Suprapubic skin (tissue), 4 donors: ENCODE measurements at regions not wholly inside any gene's neighbourhood (a gene's known extent, or its start where the extent isn't known, plus 50 kb on each side); places are given as distances from the start of the nearest gene placed in this dataset.

Experiments
- DNase-seq, 2 donors: peaks; one replicate each; pipeline ENCODE4 v3.0.0-alpha.2; 2019; ENCODE audit warnings: low spot score in 2 of 2
- H3K27ac ChIP-seq: fragments of 200-600 bp; sonication (generic); one replicate; pipeline ENCODE4 v1.5.1; 2019
- H3K27me3 ChIP-seq: fragments of 200-600 bp; sonication (generic); one replicate; pipeline ENCODE4 v1.5.1; 2019
- H3K36me3 ChIP-seq: fragments of 200-600 bp; sonication (generic); one replicate; pipeline ENCODE4 v1.5.1; 2019
- H3K4me1 ChIP-seq: fragments of 200-600 bp; sonication (generic); one replicate; pipeline ENCODE4 v1.5.1; 2019
- H3K4me3 ChIP-seq: fragments of 200-600 bp; sonication (generic); one replicate; pipeline ENCODE4 v1.5.1; 2019; ENCODE audit warnings: mild to moderate bottlenecking
- H3K9me3 ChIP-seq: fragments of 200-600 bp; sonication (generic); one replicate; pipeline ENCODE4 v1.5.1; 2019
- CTCF ChIP-seq, 2 donors: fragments of 200-600 bp in 1 of 2; fragments of 450-650 bp in 1 of 2; sonication (generic) in 1 of 2; IDR thresholded peaks; one replicate each; pipeline ENCODE4 v1.5.1; 2016 to 2019; ENCODE audit warnings: antibody characterized with exemption in 2 of 2, mild to moderate bottlenecking in 1 of 2, moderate library complexity in 1 of 2
- EP300 ChIP-seq: sonication (generic); formaldehyde crosslinking; IDR thresholded peaks from one replicate; pipeline ENCODE4 v1.6.1; 2017; ENCODE audit warnings: antibody characterized with exemption
- POLR2A ChIP-seq, 2 donors: fragments of 450-650 bp; IDR thresholded peaks; one replicate each; pipeline ENCODE4 v1.6.1; 2017; ENCODE audit warnings: antibody characterized with exemption in 2 of 2, mild to moderate bottlenecking in 2 of 2, moderate library complexity in 2 of 2
- POLR2AphosphoS5 ChIP-seq, 3 donors: sonication (generic); formaldehyde crosslinking; IDR thresholded peaks; one replicate each; pipeline ENCODE4 v1.6.1; 2017; ENCODE audit warnings: antibody characterized with exemption in 3 of 3
- WGBS: methylation state at CpG from one replicate; pipeline ENCODE4 v1.1.5; 2018; 5-methylcytosine and 5-hydroxymethylcytosine counted together

- no peaks in the 10 kb centered on the region for H3K27me3 ChIP-seq
- no peak for DNase-seq
- no peak overlapping the region for H3K4me3 ChIP-seq
These were observed 451.5 kb upstream of the SPTLC3 start for GRCh38 chr20:12557224-12557623.

GRCh38 chr20:12564979-12565378, 443.8 kb upstream of the SPTLC3 start:
- H3K9me3 ChIP-seq = peaks cover 7% of the 10 kb centered on the region
- H3K4me1 ChIP-seq = no peaks in the 10 kb centered on the region
- H3K27me3 ChIP-seq = no peaks in the 10 kb centered on the region
- TF ChIP-seq EP300 (no peak), POLR2A (IDR thresholded peaks at IDR 0.05) (no peak), POLR2AphosphoS5 (IDR thresholded peaks at IDR 0.05) (no peak), CTCF (IDR thresholded peaks at IDR 0.05) (no peak)
- DNase-seq = no peak
- H3K4me3 ChIP-seq = no peak overlapping the region
- no peaks in the 10 kb centered on the region for H3K36me3 ChIP-seq
- 75% methylated on average over 4 of the region's 4 CpGs for WGBS
- H3K27ac ChIP-seq = no peak overlapping the region

More at GRCh38 chr20:12557224-12557623, 451.5 kb upstream of the SPTLC3 start:
- TF ChIP-seq POLR2A (IDR thresholded peaks at IDR 0.05) = no peak
- no peak for TF ChIP-seq CTCF (IDR thresholded peaks at IDR 0.05)
- TF ChIP-seq POLR2AphosphoS5 (IDR thresholded peaks at IDR 0.05) = no peak
- TF ChIP-seq EP300 = no peak
- no peak overlapping the region for H3K27ac ChIP-seq
- no peaks in the 10 kb centered on the region for H3K36me3 ChIP-seq
- peaks cover 7% of the 10 kb centered on the region for H3K9me3 ChIP-seq
- no peaks in the 10 kb centered on the region for H3K4me1 ChIP-seq

- H3K4me1 ChIP-seq = no peaks in the 10 kb centered on the region
- WGBS = 89% methylated on average over 3 of the region's 3 CpGs
- H3K9me3 ChIP-seq = no peaks in the 10 kb centered on the region
- TF ChIP-seq CTCF (IDR thresholded peaks at IDR 0.05) (no peak), POLR2AphosphoS5 (IDR thresholded peaks at IDR 0.05) (no peak), EP300 (no peak), POLR2A (IDR thresholded peaks at IDR 0.05) (no peak)
- no peaks in the 10 kb centered on the region for H3K27me3 ChIP-seq
- no peak overlapping the region for H3K27ac ChIP-seq
- H3K4me3 ChIP-seq = no peak overlapping the region
- no peaks in the 10 kb centered on the region for H3K36me3 ChIP-seq
- no peak for DNase-seq
These were observed 442.2 kb upstream of the SPTLC3 start for GRCh38 chr20:12566596-12566995.

GRCh38 chr20:12570371-12570770, 438.4 kb upstream of the SPTLC3 start:
- Histone ChIP-seq H3K4me1 (peaks cover 3% of the 10 kb centered on the region), H3K27me3 (no peaks in the 10 kb centered on the region), H3K4me3 (no peak overlapping the region), H3K36me3 (no peaks in the 10 kb centered on the region), H3K27ac (no peak overlapping the region), H3K9me3 (no peaks in the 10 kb centered on the region)
- DNase-seq = no peak
- WGBS = 43% methylated on average over 1 of the region's 1 CpG
- no peak for TF ChIP-seq EP300
- TF ChIP-seq POLR2A (IDR thresholded peaks at IDR 0.05) = no peak
- TF ChIP-seq POLR2AphosphoS5 (IDR thresholded peaks at IDR 0.05) = no peak
- no peak for TF ChIP-seq CTCF (IDR thresholded peaks at IDR 0.05)

GRCh38 chr20:12573442-12573841, 435.3 kb upstream of the SPTLC3 start:
- TF ChIP-seq POLR2AphosphoS5 (IDR thresholded peaks at IDR 0.05) (no peak), CTCF (IDR thresholded peaks at IDR 0.05) (no peak), POLR2A (IDR thresholded peaks at IDR 0.05) (no peak), EP300 (no peak)
- Histone ChIP-seq H3K9me3 (no peaks in the 10 kb centered on the region), H3K27ac (no peak overlapping the region), H3K27me3 (no peaks in the 10 kb centered on the region), H3K4me3 (no peak overlapping the region), H3K4me1 (peaks cover 3% of the 10 kb centered on the region), H3K36me3 (no peaks in the 10 kb centered on the region)
- WGBS = 24% methylated on average over 4 of the region's 4 CpGs
- no peak for DNase-seq
